ENCODE measurements at regions not wholly inside any gene's neighbourhood (a gene's known extent, or its start where the extent isn't known, plus 50 kb on each side); places are given as distances from the start of the nearest gene placed in this dataset.

- Mint-ChIP-seq H3K4me1 (peaks cover 7% of the 10 kb centered on the region), H3K36me3 (ENCODE audit: low read depth) (no peaks in the 10 kb centered on the region), H3K27me3 (ENCODE audit: low read depth) (no peaks in the 10 kb centered on the region), H3K27ac (ENCODE audit: unreplicated experiment) (no peak overlapping the region), H3K4me3 (no peak overlapping the region), H3K9me3 (no peaks in the 10 kb centered on the region)
- TF ChIP-seq CTCF (conservative IDR thresholded peaks at IDR 0.05), result no peak
- DNase-seq (ENCODE audit: low read depth, low spot score), result no peak
Observed at GRCh38 chr14:85474431-85474830, 55.5 kb upstream of the FLRT2 start.

GRCh38 chr14:85475113-85475512 lies 54.8 kb upstream of the FLRT2 start:
- Mint-ChIP-seq H3K36me3 (ENCODE audit: low read depth) (no peaks in the 10 kb centered on the region), H3K4me1 (peaks cover 7% of the 10 kb centered on the region), H3K4me3 (no peak overlapping the region), H3K27me3 (ENCODE audit: low read depth) (no peaks in the 10 kb centered on the region), H3K9me3 (no peaks in the 10 kb centered on the region), H3K27ac (ENCODE audit: unreplicated experiment) (no peak overlapping the region)
- DNase-seq (ENCODE audit: low read depth, low spot score), result no peak
- TF ChIP-seq CTCF (conservative IDR thresholded peaks at IDR 0.05), result no peak

- Mint-ChIP-seq H3K27me3 (ENCODE audit: low read depth) (no peaks in the 10 kb centered on the region), H3K27ac (ENCODE audit: unreplicated experiment) (no peak overlapping the region), H3K4me3 (no peak overlapping the region), H3K9me3 (peaks cover under 1% of the 10 kb centered on the region), H3K4me1 (no peaks in the 10 kb centered on the region), H3K36me3 (ENCODE audit: low read depth) (no peaks in the 10 kb centered on the region)
- no peak for DNase-seq (ENCODE audit: low read depth, low spot score)
- no peak for TF ChIP-seq CTCF (conservative IDR thresholded peaks at IDR 0.05)
Observed at GRCh38 chr14:85479306-85479705, 50.6 kb upstream of the FLRT2 start.

- peaks cover 4% of the 10 kb centered on the region for H3K9me3 Mint-ChIP-seq
- no peak for TF ChIP-seq CTCF (conservative IDR thresholded peaks at IDR 0.05)
- H3K4me3 Mint-ChIP-seq, result no peak overlapping the region
- no peaks in the 10 kb centered on the region for H3K36me3 Mint-ChIP-seq (ENCODE audit: low read depth)
- DNase-seq (ENCODE audit: low read depth, low spot score), result no peak
- no peak overlapping the region for H3K27ac Mint-ChIP-seq (ENCODE audit: unreplicated experiment)
- H3K27me3 Mint-ChIP-seq (ENCODE audit: low read depth), result no peaks in the 10 kb centered on the region
- no peaks in the 10 kb centered on the region for H3K4me1 Mint-ChIP-seq
Observed at GRCh38 chr14:85479771-85480170, 50.2 kb upstream of the FLRT2 start.
